CD4-positive, alpha-beta T cell treated with Interleukin-4 for 4 hours (primary cell): ENCODE measurements at regions not wholly inside any gene's neighbourhood (a gene's known extent, or its start where the extent isn't known, plus 50 kb on each side); places are given as distances from the start of the nearest gene placed in this dataset.

Source experiments
- DNase-seq: peaks from one replicate; pipeline ENCODE4 v3.0.0-alpha.2; 2020

DNA sequence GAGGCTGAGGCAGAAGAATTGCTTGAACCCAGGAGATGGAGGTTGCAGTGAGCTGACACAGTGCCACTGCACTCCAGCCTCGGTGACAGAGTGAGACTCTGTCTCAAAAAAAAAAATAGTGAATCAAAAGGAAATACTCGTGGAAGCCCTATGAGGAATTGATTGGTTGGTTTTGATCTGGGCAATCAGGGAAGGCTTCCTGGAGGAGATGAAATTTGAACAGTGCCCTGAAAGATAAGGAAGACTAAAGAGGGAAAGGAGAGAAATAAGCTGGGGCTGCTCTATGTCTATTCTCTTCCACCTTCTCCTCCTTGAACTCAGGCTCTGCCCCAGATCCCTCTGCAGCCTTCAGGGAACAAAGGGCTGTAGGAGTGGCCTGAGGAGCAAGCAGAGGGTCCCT is 54.1 kb downstream of the IRF2BPL start:
- DNase-seq, result no peak

DNA sequence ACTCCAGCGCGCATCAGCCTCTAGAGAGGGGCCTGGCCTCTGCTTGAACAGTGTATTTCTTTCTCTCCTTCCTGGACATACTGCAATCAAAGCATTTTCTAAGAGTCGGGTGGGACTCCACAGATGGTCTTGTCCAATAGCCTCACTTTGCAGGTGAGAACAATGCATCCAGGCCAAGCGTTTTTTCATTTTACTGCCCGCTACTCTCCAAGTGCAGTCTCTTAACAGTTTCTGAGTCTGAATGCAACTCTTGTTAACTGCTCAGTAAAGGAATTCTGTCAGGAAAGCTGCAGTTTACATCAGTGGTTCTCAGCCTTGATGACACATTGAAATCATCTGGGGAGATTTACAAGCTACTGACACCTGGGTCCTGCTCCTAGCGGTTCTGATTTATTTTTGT is 57.0 kb downstream of the IRF2BPL start:
- DNase-seq, result no peak

DNA sequence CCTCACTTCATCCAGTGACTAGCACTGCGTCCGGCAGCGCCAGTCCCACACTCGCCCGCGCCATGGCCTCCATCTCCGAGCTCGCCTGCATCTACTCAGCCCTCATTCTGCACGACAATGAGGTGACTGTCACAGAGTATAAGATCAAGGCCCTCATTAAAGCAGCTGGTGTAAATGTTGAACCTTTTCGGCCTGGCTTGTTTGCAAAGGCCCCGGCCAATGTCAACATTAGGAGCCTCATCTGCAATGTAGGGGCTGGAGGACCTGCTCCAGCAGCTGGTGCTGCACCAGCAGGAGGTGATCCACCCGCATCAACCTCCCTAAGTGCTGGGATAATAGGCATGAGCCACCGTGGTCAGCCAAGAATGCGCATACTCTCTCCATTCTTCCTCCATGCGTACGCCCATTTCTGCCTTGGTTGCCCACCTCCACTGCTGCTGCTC is 59.9 kb downstream of the IRF2BPL start:
- no peak for DNase-seq

- no peak for DNase-seq
Measured at GRCh38 chr14:76967788-76968187, 60.7 kb downstream of the IRF2BPL start.

DNA sequence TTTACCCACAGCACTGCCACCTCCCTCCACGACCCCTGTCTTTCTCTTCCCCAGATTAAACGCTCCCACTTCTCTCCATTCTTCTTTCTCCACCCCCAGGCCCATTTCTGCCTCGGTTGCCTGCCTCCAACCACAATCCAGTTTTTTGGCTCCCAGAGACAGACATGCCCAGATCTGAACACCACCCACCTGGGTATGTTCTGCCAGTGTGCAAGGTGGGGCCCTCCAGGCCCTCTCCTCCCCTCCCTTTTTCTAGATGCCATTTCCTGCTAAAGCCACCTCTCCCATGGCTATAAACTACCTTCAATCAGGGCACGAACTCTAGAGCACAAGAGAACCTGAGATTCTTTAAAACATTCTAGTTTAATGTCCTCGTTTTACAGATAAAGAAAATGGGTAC is 63.3 kb downstream of the IRF2BPL start:
- DNase-seq, result no peak

DNA sequence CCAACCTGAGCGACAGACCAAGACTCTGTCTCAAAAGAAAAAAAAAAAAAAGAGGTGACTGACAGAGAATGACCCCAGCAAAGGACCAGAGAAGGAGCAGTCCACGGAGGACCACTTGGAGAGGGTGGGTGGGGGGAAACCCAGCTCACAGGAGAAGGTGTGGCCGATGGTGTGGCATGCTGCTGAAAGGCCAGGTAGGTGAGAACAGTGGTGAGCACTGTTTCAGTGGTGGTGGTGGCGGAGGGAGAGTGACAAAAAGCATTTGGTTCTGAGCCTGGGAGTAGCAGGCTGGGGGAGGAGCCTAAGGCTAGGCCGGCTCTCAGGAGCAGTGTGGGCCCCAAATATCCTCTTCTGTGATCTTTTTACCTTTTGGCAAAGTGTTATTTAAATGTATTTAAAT is 63.8 kb downstream of the IRF2BPL start:
- no peak for DNase-seq

GRCh38 chr14:76963372-76963771 is 65.1 kb downstream of the IRF2BPL start:
- DNase-seq, result no peak

DNA sequence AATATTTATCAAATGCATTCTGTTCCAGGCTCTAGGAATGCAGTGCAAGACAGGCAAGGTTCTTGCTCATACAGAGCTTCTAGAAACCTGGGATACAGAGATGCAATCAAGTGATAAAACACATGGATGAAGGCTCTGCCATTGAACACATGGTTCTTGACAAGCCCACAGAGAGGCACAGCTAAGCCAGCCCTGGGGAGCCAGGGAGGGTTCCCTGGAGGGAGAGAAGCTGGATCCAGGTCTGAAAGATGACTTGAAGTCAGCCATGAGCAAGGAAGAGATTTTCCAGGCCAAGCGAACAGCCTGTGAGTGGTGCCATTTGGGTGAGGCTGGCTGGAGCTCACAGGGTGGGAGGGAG is 66.2 kb downstream of the IRF2BPL start:
- DNase-seq, result no peak

DNA sequence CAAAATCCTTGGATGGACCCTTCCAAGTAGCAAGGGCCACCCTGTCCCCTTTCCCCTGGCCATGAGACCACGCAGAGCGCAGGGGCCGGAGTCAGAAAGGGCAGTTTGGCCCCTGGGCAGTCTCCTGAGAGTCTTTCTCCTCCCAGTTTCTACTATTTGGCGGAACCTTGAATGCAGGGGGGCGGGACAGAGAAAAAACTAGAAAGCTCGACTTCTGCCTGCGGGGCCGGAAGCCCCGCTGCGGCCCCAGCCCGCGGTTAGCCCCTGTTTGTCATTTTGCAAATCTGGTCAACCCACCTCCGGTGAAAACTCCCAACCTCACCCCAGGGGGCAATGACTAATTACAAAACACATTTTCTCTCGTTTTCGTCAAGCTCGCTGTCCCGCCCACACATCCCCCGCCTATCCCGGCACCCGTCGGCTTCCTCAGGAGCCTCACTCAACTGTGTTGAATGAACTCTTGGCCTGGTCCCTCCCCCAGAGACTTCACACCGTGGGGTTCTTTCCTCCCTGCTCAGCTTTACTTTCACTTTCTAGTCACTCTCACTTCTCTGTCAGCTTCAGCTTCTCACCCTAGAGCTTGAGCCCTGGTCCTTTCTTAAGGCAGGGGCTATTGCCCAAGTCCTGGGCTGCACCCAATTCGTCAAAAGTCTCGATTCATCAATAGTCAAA is 66.7 kb downstream of the IRF2BPL start:
- DNase-seq, result peak; percentile 99

- DNase-seq, result no peak
Measured at GRCh38 chr14:76958980-76959710, 69.4 kb downstream of the IRF2BPL start.

GRCh38 chr14:76958020-76958979 is 70.2 kb downstream of the IRF2BPL start:
- no peak for DNase-seq

- no peak for DNase-seq
Measured at GRCh38 chr14:76957224-76957891, 71.2 kb downstream of the IRF2BPL start.

- peak; percentile 97 for DNase-seq
Measured at GRCh38 chr14:76956316-76957090, 72.0 kb downstream of the IRF2BPL start.

- DNase-seq, result peak; percentile 84
Measured at GRCh38 chr14:76955575-76956315, 72.8 kb downstream of the IRF2BPL start.

DNA sequence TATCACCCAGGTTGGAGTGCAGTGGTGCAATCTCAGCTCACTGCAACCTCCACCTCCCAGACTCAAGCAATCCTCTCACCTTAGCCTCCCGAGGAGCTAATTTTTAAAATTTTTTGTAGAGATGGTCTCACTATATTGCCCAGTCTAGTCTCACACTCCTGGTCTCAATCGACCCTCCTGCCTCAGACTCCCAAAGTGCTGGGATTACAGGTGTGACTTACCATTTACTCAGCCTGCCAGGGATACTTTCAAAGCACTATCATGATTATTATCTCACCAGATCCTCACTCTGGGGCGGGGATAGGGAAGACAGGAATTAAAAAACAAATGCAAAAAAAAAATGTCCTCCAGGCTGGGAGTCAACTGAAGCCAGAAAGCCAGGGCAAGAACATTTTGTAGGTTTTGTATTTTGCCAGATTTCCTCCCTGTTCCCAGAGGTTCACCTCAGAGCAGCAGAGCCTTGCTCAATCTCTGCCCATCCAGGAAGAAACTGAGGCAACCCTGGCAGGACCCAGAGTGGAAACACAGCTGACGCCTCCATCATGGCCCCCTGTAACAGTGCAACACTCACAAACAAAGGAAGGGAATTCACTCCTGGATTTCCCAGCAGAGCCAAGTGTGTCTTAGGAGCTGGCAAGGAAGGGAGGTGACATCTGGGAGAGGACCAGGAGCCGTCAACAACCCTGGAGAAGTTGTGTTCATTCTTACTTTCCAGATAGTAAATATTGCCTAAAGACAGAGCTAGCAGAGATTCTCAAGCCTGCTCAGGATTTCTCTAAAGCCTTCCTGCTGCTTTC is 73.9 kb downstream of the IRF2BPL start:
- DNase-seq, result no peak

DNA sequence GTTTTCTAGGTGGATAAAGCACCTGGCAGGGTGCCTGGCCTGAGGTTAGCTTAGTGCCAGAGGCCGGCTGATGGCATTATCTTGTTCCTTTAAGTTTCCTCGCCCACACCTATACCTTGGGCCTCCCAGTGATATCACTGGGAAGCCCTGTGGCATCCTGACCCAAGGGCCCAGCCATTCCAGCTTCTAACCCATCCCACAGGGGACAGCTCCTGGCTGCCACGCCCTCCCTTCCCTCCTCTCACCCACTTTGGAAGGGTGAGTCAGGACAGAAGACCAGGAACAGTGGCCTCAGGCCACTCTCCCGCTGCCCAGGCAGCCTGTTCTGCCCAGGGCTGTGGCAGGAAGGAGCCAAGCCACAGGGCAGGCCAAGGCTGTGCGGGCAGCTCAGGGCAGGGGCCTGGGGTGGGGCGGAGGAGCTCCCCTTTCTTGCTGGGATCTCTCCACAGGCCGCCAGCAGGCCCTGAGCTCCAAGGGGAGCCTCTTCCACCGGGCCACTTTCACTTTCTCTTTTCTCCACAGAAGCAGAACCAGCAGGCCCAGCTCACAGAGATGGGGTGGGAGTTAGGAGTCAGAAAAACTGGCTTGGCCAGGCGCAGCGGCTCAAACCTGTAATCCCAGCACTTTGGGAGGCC is 75.1 kb downstream of the IRF2BPL start:
- peak; percentile 48 for DNase-seq

DNA sequence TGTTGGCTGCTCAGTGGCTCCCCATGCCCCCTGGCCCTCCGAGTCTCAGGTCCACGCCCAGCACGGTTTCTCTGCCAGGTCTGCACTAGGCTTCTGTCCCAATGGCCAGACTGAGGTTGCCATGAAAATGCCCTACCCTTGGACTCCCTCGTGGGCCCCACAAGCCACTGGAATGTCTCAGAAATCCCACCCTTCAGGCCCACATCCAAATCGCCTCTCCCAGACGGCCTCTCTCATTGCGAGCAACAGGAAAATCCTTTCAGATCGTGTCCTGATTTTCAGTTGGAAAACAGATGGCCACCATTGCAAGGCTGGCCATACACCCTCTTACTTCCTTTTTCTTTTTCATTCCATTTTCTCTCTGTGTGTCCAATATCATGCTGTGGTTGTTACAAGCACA is 77.3 kb downstream of the IRF2BPL start:
- no peak for DNase-seq

DNA sequence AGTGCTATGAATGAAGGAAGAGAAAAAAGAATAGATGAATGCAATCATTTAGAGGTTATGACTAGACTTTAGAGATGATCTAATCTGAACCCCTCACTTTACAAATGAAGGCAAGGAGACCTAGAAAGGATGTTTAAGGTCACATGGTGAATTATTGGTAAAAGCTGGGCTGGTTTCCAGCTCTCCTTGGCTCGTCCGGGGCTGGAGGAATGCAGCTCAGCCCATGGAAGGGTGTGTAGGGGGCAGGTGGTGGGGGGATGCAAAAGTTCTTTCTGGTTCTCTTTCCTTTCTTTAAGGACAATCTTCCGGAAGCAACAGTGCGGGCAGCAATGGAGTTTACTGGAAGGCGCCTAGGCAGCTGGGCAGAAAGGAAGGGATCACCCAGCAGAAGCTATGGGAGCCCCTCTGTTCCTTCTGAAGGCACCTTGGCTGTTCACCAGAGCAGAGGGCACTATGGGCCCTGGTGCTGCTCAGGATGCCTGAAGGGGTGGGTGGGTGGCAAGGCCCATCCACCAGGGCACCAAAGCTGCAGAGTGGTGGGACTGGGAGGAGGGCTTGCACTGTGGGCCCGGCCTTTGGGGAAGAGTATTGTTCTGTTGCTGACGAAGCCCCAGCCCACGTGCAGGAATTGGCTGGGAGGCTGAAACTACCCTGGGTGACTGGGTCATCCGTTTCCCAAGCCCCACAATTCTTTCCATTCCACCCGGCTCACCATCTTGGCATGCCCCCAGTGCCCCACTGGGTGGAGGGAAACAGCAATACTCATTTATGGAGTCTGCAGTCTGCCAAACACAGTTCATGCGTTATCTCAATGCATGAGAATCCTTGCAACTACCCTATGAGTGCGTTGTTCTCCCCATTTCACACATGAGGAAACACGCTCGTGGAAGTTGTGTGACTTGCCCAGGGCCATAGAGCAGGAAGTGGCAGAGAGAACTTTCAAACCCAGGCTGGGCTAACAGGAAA is 78.2 kb downstream of the IRF2BPL start:
- DNase-seq, result no peak

- no peak for DNase-seq
Measured at GRCh38 chr14:76948976-76949375, 79.5 kb downstream of the IRF2BPL start.
